ENCODE measurements at regions not wholly inside any gene's neighbourhood (a gene's known extent, or its start where the extent isn't known, plus 50 kb on each side); places are given as distances from the start of the nearest gene placed in this dataset.
"Not testable (repeated sequence)": the region's sequence is repeated elsewhere in the genome, so short reads cannot be mapped to it uniquely, and the experiment has no call there.

DNA sequence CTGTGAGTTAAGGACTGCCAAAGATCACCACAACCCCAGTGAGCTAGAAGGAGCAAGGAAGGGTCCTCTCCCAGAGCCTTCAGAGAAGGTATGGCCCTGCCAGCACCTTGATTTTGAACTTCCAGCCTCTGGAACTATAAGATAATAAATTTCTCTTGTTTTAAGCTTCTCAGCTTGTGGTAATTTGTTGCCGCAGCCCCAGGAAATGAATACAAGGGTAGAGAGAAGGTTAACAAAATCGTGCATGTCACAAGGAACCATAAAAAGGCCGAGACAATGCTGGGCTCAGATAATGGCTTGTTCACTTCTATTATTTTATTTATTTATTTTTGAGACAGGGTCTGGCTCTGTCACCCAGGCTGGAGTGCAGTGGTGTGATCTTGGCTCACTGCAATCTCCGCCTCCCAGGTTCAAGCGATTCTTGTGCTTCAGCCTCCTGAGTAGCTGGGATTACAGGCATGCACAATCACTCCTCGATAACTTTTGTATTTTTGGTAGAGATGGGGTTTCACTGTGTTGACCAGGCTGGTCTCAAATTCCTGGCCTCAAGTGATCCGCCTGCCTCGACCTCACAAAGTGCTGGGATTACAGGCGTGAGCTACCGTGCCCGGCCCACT lies 71.5 kb downstream of the WSB1 start:
- H3K4me3 Mint-ChIP-seq; H3K4me2 ChIP-seq (replicated peaks; ENCODE audit: extremely low read depth, low read length, poor library complexity, severe bottlenecking); intact Hi-C loops (cut with micrococcal nuclease); H3K36me3 Mint-ChIP-seq; H4K20me1 ChIP-seq (ENCODE audit: insufficient read depth, low read length); H3K27me3 Mint-ChIP-seq (ENCODE audit: low read depth in 3 of 3); H3K9ac ChIP-seq (ENCODE audit: insufficient read depth, low read length, poor library complexity, severe bottlenecking); H3K4me1 ChIP-seq (ENCODE audit: control insufficient read depth in 1 of 2, insufficient read depth in 2 of 2, low read length in 2 of 2); H3K27me3 ChIP-seq (ENCODE audit: control insufficient read depth in 2 of 2, insufficient read depth in 2 of 2, low read length in 2 of 2); H3K36me3 ChIP-seq (replicated peaks in 1 of 2; ENCODE audit: control insufficient read depth in 1 of 2, insufficient read depth in 2 of 2, low read length in 2 of 2); H3K27ac ChIP-seq (ENCODE audit: low read depth in 1 of 2, low read length in 2 of 2); DNase-seq; H3K4me3 ChIP-seq (replicated peaks in 1 of 3; ENCODE audit: low read depth in 2 of 3, low read length in 3 of 3); H2AFZ ChIP-seq (ENCODE audit: insufficient read depth, low read depth, low read length, poor library complexity, severe bottlenecking); H3K27ac Mint-ChIP-seq; H3K79me2 ChIP-seq (ENCODE audit: insufficient read depth, low read length): not testable (repeated sequence)
- Mint-ChIP-seq H3K9me3 (peaks cover 18 to 30% (median 26%) of the 10 kb centered on the region in 7 donors), H3K4me1 (peaks cover 18% of the 10 kb centered on the region)
- peaks cover 9 to 30% of the 10 kb centered on the region in 2 donors for H3K9me3 ChIP-seq (replicated peaks in 1 of 2; ENCODE audit: control insufficient read depth in 1 of 2, insufficient read depth in 1 of 2, low read length in 2 of 2)
- WGBS (ENCODE audit: insufficient coverage): 90% methylated on average over 6 of the region's 11 CpGs

DNA sequence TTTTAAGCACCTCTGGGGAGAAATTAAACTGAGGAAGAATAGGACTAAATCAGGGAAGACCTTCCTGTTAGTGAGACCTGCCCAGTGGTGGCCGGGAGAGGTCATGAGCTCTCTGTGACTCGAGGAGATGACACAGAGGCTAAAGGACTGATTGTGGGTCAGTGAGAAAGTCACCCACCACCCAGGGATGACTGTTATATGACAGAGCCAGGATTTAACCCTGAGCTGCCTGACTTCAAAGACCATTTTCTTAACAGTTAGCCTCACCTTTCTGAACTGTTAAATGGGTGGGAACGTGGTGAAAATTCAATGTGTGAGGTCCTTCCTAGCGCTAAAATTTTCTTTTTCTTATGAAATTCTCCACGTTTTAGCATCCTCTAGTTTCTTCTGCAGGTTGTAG lies 72.5 kb downstream of the WSB1 start:
- TF ChIP-seq, protein P1, sequence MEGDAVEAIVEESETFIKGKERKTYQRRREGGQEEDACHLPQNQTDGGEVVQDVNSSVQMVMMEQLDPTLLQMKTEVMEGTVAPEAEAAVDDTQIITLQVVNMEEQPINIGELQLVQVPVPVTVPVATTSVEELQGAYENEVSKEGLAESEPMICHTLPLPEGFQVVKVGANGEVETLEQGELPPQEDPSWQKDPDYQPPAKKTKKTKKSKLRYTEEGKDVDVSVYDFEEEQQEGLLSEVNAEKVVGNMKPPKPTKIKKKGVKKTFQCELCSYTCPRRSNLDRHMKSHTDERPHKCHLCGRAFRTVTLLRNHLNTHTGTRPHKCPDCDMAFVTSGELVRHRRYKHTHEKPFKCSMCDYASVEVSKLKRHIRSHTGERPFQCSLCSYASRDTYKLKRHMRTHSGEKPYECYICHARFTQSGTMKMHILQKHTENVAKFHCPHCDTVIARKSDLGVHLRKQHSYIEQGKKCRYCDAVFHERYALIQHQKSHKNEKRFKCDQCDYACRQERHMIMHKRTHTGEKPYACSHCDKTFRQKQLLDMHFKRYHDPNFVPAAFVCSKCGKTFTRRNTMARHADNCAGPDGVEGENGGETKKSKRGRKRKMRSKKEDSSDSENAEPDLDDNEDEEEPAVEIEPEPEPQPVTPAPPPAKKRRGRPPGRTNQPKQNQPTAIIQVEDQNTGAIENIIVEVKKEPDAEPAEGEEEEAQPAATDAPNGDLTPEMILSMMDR (IDR thresholded peaks at IDR 0.05): no peak
- DNase-seq: no peak
- Histone ChIP-seq H4K20me1 (ENCODE audit: insufficient read depth, low read length) (no peaks in the 10 kb centered on the region), H3K27me3 (ENCODE audit: control insufficient read depth in 2 of 2, insufficient read depth in 2 of 2, low read length in 2 of 2) (no peaks in the 10 kb centered on the region), H3K9me3 (replicated peaks in 1 of 2; ENCODE audit: control insufficient read depth in 1 of 2, insufficient read depth in 1 of 2, low read length in 2 of 2) (peaks cover 18 to 37% of the 10 kb centered on the region in 2 donors), H3K36me3 (replicated peaks in 1 of 2; ENCODE audit: control insufficient read depth in 1 of 2, insufficient read depth in 2 of 2, low read length in 2 of 2) (no peaks in the 10 kb centered on the region), H3K79me2 (ENCODE audit: insufficient read depth, low read length) (no peaks in the 10 kb centered on the region), H3K4me1 (ENCODE audit: control insufficient read depth in 1 of 2, insufficient read depth in 2 of 2, low read length in 2 of 2) (peaks cover 0 to 9% of the 10 kb centered on the region in 2 donors), H3K9ac (ENCODE audit: insufficient read depth, low read length, poor library complexity, severe bottlenecking) (no peak overlapping the region), H3K27ac (ENCODE audit: low read depth in 1 of 2, low read length in 2 of 2) (no peak overlapping the region), H2AFZ (ENCODE audit: insufficient read depth, low read depth, low read length, poor library complexity, severe bottlenecking) (no peak overlapping the region), H3K4me3 (replicated peaks in 1 of 3; ENCODE audit: low read depth in 2 of 3, low read length in 3 of 3) (no peak overlapping the region), H3K4me2 (replicated peaks; ENCODE audit: extremely low read depth, low read length, poor library complexity, severe bottlenecking) (no peak overlapping the region)
- intact Hi-C loops (cut with micrococcal nuclease): no loop called here
- WGBS (ENCODE audit: insufficient coverage): 100% methylated on average over 2 of the region's 5 CpGs
- H3K4me3 Mint-ChIP-seq: no peak overlapping the region
- H3K27ac Mint-ChIP-seq: no peak overlapping the region
- H3K4me1 Mint-ChIP-seq: peaks cover 16% of the 10 kb centered on the region
- H3K27me3 Mint-ChIP-seq (ENCODE audit: low read depth in 3 of 3): peaks cover 0 to 5% (median 4%) of the 10 kb centered on the region in 3 donors
- peaks cover 20 to 39% (median 35%) of the 10 kb centered on the region in 7 donors for H3K9me3 Mint-ChIP-seq
- peaks cover 0 to 3% of the 10 kb centered on the region in 2 donors for H3K36me3 Mint-ChIP-seq

All from CD14-positive monocyte (primary cell).